HG03139 (cell line): ENCODE measurements at regions not wholly inside any gene's neighbourhood (a gene's known extent, or its start where the extent isn't known, plus 50 kb on each side); places are given as distances from the start of the nearest gene placed in this dataset.

ENCODE experiments used
- ATAC-seq: cut with Tn5 transposase; IDR thresholded peaks from one replicate; pipeline ENCODE4 v1.9.1; 2021; ENCODE audit not compliant: unreplicated experiment

DNA sequence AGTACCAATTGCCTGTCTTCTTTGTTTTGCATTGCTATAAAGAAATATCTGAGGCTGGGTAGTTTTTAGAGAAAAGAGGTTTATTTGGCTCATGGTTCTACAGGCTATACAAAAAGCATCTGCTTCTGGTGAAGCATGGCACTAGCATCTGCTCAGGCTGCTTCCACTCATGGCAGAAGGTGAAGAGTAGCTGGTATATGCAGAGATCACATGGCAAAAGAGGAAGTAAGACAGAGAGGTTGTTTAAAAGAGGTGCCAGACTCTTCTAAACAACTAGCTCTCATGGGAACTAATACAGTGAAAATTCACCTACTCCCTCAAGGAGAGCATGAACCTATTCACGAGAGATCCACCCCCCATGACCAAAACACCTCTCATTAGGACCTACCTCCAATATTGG lies 56.7 kb upstream of the GUCA2B start:
- ATAC-seq: no peak

DNA sequence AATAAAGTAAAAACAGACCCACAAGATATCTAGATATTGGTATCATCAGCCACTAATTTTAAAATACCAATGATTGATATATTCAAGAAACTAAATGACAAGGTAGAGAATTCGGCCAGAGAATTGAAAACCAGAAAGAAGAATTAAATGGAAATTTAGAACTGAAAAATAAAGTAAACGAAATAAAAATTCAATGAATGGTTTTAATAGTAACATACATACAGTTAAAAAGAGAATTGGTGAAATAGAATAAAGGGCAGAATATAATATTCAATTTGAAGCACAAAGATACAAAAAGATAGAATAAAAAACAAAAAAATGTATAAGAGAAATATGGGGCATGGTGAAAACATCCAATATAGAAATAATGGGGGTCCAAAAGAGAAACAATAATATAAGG lies 64.0 kb upstream of the GUCA2B start:
- no peak for ATAC-seq

DNA sequence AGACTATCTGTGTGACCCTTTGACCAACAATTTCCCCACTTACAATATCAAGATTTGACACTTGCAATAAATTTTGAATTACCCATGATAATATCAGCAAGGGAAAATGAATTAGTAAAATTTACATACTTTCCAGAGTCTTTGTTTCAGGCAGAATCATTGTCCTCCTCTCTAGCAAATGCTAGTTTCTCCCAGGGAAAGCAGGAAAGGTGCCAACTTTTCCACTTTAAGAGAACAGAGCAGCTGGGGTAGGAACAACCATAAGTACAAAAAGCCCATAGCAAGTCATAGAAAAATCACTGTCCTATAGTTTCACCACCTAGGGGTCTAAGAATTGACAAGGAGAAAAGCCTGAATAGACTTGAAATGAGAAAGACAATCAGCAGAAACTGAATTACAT lies 67.1 kb upstream of the GUCA2B start:
- no peak for ATAC-seq

DNA sequence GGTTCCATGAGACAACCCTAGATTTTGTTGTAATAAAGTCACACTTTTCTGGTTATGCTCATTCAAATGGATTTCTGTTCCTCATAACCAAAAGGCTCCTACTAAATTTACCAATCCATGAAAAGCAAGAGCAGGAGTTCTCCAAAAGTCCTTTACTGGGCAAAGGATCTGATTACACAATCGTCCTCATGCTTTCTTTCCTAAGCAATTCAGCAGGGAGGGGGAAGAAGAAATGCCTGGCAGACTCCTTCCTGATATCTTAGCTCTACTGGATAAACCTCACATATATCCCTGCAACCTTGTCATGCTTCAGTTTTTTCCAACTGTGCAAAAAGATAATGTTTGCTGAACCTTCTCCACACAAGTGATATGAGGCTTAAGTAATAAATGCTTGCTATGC lies 67.6 kb upstream of the GUCA2B start:
- ATAC-seq: no peak

DNA sequence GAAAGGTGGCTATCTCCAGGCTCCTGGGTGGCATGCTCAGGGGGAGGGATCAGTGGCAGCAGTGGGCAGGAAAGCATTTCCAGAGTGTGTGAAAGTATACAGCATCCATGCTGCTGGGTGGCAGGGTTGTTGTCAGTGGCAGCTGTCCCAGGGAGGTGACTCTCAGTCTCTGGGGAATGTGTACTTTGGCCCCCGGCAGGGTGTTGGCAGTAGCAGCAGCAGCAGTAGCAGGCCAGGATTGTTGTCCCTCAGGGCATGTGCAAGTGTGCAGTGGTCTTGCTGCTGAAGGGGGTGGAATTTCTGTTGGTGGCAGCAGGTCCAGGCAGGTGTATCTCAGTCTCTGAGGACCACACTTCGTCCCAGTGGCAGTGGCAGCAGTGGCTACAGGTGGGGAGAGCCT lies 71.7 kb upstream of the GUCA2B start:
- no peak for ATAC-seq

DNA sequence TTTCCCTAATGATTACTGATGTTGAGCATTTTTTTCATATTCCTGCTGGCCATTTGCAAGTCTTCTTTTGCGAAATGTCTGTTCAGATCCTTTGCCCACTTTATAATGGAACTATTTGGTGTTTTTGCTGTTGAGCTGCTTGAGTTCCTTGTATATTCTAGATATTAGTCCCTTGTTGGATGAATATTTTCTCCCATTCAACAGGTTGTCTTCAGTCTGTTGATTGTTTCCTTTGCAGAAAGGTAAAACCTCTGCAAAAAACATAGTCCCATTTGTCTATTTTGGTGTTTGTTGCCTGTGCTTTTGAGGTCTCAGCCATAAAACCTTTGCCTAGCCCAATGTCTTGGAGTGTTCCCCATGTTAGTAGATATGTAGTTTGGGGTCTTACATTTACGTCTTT lies 78.0 kb upstream of the GUCA2B start:
- ATAC-seq: no peak

DNA sequence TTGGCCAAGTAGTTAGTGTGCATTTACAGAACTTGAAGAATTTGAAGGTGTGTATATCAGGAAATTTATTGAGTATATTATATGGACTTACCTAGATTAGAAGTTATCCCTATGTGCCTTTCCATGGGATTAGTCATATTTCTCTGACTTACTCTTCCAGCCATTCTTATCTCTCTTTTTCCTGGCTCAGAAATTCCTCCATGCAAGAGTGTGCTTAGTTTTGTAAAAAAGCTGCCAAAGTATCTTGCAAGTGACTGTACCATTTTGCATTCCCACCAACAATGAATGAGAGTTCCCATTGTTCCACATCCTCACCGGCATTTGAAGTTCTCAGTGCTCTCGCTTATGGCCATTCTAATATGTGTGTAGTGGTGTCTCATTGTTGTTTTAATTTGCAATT lies 82.2 kb upstream of the GUCA2B start:
- no peak for ATAC-seq

DNA sequence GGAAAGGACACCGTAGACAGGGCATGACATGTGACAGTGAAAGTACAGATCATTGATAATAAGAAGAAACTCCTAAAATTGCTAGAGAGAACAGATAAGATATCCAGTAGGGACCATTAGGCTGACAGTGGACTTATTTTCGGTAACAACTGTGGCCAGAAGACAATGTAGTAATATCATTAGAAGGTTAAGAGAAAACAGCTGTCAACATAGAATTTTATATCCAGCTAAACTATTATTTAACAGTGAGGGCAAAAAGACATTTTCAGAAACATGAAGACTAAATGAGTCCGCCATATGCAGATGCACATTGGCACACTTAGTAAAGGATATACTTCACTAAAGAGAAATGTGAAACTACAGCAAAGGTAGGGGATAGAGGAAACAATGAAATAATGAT lies 95.4 kb upstream of the GUCA2B start:
- ATAC-seq: no peak

DNA sequence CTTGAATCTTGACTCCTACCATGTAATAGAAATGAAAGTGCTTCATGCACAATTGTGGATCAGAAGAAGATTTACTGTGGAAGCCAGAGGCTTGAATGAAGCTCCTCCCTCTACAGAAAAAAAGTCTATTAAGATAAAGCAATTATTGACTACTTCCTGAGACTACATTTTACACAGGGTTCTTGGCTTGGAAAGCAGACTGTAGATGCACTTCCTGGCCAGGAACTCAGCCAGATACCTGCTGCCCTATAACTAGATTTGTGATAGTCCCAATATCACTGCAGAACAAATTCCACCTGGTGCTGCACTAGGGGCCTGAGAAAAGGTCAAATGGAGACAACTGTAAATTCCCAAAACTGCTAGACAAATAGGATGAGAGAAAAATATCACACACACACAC lies 96.8 kb upstream of the GUCA2B start:
- ATAC-seq: no peak

DNA sequence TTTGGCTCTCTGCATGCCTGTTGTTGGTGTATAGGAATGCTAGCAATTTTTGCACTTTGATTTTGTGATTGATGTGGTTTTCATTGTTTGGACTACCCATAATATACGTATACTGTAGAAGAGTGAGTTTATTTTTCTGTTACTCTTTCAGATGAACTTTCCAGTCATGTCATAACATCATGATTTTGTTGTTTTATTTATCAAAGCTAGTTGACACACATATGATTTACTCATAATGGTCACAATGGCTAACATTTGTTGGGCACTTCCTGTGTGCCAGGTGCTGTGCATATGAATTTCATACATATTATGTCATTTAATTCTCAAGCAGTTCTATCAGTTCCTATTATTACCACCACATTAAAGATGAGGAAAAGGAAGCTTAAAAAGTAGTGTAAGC lies 98.1 kb upstream of the GUCA2B start:
- no peak for ATAC-seq

DNA sequence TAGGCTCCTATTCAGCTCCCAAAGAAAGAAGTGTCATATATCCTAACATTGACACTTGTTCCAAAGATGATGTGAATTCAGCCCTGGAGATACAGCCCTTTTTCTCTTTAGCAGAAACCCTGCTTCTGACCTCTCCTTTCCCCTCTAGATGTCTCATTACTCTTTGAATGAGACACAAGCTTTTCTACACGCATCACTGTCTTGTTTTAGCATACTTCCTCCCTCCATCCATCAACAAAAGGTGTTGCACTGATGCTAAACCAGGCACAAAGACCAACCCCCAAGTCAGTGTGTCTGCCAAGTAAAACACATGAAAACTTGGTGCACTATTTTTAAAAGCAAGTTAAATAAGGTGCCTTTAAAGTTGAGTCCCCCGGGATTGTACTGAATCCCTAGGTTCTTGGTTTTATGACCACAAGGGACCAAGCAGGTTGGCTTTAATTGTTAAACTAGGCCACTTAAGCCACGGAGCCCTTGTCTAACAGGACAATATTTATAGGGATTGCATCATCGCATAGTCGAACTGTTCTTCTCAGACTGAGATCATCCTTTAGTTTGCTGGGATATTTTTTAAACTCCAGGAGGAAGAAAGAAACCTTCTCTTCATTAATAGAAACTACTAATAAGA lies 101.0 kb upstream of the GUCA2B start:
- no peak for ATAC-seq

DNA sequence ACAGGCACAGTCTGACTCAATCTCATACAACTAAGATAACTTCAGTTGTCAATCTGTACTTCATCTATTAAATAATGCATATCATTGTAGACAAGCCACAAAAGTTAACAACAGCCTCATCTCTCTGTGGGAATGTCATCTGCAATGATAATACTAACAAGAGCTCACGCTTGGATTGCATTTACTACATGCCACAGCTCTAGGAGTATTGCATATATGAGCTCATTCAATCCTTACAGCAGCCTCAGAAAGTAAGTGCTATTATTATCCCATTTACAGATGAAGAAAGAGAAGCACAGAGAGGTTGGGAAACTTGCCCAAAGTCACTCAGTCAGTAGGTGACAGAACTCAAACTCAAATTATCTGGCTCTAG lies 105.7 kb upstream of the GUCA2B start:
- ATAC-seq: no peak

DNA sequence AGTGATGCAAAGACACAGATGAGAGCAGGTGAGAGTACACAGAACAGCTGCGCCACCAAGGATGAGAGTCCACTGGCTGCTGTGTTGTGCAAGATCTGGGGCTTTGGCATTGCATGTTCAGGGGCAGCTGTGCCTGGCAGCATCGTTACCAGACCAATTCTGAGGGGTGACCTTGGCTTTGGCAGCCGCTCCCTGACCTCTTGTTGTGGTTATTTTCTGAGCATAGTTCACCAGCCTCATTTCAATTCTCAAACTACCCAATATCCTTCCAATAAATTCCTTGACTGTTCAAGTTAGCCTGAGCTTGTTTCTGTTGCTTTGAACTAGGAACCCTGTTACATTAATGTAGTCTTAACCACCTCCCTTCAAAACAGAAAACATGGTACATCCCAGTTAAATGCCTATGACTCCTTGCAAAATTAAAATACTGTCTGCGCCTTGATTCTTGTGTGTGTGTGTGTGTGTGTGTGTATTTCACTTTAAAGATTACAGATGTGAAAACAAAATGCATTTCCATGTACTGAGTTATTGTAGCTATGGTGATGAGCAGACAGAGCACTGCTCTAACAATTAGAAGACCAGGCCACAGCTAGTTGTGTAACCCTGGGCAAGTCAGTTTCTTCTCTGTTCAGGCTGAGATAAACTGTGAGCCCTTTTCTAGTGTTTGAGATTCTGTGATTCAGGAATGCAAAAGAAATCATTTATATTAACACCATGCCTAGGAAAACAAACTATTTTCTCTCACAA lies 106.3 kb upstream of the GUCA2B start:
- no peak for ATAC-seq

DNA sequence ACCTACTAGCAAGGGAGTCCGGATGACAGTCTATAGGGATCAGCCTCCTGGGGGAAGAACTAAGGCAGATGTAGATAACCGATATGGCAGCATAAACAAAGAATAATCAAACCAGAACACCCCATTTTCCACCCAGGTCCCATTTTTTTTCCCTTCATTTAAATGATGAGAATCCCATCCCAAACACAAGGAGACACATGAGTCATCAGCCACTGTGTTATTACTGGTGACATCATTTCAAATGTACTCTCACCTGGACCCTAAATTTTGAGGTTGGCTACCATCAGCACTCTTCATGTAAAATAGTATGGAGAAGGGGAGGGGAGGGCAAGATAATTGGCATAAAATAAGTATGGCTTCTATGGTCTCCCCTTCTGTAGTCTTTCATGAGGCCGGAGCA lies 108.9 kb upstream of the GUCA2B start:
- ATAC-seq: no peak

DNA sequence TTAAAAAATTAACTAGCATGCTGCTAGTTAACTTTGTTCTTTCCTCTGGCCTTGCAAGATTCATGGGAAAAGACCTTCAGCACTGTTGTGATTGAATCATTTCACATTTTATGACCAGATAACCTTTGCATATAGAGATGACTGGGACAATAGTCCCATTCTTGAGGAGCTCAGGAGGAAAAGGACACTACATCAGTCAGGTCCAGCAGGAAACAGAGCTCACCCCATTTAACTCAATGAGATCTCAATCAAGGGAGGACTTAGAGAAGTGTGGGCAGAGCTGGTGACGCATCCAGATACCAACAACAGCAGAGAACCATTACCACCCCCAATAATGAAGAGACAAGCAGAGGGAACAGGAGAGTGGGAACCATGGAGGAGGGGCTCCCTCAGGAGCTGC lies 109.4 kb upstream of the GUCA2B start:
- ATAC-seq: no peak

DNA sequence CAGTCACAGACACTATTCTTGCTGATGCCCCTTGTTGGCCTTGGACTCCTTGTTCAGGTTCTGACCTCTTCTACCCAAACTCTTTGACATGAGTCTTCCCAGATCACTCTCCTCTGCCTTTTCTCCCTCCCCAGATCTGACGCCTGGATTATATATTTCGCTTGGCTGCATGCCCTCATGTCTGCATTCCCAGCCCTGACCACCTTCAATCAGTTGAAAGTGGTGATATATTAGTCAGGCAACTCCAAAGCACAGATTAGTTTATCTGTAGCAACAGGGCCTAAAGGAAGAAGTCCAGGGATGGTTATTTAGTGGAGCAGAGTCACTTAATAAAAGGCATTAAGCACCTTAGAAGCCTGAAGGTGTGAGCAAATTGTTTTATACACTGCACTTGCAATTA lies 110.0 kb upstream of the GUCA2B start:
- no peak for ATAC-seq

DNA sequence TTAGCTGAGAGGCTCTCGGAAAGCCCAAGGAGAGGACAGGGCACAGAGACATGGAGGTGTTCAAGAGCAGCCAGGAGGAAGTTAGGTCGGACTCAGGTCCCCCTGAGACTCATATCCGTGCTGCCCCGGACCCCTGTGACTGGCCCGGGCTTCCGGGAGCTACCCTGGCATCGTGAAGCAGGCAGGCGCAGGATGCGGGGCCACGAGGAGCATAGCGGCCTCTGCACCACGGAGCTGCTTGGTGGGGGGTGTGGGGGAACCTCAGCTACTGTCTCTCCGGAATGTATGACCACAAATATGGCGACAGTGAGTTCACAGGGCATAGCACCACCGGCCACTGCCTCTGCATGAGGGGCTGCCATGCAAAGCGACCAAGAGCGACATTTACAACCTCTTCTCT lies 112.2 kb upstream of the GUCA2B start:
- no peak for ATAC-seq

DNA sequence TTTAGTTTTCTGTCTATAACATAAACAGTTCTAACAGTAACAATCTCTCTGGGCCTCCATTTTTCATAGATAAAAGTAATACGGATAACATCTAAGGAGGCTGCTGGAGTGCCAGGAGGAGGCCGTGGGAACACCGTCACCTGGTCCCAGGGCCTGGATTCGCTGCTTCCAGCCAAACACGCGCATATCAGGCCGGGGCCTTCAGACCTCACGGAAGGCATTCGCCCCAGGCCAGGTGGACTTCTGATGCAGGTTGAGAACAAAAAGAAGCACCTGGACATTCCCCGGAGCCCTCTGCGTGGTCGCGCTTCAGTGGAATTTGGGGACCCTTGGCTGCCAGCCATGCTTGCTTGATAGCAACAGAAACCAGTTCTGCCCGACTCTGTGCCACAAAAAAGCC lies 113.1 kb upstream of the GUCA2B start:
- ATAC-seq: no peak

DNA sequence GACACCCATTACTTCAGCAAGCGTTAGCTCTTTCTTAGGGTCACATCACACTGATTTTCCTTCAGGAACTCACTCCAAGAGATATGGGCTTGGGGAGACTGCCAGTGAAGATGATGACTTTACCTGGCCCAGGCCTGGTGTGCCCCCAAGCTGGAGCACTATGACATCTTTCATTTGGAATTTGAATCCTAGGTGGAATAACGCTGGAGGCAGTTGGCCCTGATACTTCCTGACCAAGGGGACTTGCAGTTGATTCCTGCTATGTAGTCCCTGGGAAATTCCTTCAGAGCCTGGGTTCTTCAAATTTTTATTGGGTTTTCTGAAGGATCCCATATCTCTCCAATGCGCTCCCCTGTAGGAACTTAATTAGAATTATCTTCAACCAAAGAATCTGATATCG lies 114.9 kb upstream of the GUCA2B start:
- no peak for ATAC-seq

DNA sequence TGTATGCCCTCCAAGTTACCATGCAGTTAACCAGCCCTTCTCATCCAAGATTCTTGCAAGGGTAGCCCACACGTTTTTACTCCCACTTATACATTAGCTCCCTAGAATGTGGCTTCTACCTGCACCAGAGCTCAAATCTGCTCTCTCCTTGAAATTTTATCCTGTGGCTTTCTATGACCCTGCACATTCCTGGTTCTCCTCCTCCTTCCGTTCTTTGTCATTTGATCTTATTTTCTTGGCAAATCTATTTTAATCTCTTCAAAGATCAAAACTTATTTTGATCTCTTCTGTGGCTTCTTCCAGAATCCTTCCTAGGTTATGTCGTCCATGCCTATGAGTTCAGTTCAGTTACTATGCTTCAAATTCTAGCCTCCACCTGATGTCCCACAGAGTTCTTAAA lies 115.6 kb upstream of the GUCA2B start:
- ATAC-seq: no peak

DNA sequence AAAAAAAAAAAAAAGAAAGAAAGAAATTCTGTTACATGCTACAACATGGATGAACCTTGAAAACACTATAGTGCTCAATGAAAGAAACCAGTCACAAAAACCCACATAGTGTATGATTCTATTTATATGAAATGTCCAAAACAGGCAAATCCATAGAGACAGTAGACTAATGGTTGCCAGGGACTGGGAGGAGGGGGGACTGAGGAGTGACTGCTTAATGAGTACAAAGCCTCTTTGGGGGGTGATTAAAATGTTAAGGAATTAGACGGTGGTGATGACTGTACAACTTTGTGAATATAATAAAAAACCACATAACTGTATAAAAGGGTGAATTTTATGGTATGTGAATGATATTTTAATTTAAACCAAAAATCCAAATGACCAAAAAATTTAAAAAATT lies 116.0 kb upstream of the GUCA2B start:
- no peak for ATAC-seq

DNA sequence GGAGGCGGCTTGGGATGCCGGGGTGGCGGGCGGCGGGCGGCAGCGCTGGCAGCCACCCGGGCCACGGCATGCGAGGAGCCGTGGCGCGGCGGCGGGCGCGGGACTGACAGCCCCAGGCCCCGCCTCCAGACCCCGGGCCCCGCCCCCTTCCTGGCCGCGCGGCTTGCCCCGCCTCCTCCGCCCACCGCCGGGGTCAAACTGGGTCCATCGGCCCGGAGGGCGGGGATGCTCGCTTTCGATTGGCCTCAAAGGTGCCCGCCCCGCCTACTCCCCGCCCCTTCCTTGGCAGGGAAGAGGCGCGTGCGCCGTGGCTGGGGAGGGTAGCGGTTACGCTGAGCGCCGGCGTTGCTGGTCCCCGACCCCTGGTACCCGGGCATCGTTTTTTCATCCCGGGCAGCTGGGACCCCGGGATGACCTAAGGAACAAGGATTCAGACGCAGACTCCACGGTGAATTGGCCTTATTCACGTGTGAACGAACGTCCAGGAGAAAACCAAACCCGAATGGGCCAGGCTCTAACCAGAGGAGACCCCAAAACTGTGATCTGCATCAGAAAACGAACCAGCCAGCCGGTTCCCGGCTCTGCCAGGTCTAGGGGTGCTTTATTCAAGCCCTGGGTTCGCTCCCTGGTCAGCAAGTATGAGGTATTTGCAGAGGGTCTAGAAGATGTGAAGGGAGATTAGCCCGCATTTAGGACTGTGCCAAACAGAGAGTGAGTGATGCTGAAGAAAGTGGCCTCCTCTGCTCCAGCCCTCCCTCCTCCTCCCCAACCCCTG lies 117.2 kb upstream of the GUCA2B start:
- ATAC-seq: peak; percentile 89
